Embryonic facial prominence (tissue), 1 donor: ENCODE measurements at regions not wholly inside any gene's neighbourhood (a gene's known extent, or its start where the extent isn't known, plus 50 kb on each side); places are given as distances from the start of the nearest gene placed in this dataset.
A peak's percentile ranks its signal among the peaks of the same experiment; 100 is the strongest.

ENCODE experiments used
- DNase-seq: peaks from one replicate; pipeline ENCODE4 v3.0.0-alpha.2; 2016; ENCODE audit errors: extremely low spot score

- DNase-seq, result no peak
Observed at GRCh38 chr17:79422236-79422635, 188.6 kb downstream of the RBFOX3 start.

DNA sequence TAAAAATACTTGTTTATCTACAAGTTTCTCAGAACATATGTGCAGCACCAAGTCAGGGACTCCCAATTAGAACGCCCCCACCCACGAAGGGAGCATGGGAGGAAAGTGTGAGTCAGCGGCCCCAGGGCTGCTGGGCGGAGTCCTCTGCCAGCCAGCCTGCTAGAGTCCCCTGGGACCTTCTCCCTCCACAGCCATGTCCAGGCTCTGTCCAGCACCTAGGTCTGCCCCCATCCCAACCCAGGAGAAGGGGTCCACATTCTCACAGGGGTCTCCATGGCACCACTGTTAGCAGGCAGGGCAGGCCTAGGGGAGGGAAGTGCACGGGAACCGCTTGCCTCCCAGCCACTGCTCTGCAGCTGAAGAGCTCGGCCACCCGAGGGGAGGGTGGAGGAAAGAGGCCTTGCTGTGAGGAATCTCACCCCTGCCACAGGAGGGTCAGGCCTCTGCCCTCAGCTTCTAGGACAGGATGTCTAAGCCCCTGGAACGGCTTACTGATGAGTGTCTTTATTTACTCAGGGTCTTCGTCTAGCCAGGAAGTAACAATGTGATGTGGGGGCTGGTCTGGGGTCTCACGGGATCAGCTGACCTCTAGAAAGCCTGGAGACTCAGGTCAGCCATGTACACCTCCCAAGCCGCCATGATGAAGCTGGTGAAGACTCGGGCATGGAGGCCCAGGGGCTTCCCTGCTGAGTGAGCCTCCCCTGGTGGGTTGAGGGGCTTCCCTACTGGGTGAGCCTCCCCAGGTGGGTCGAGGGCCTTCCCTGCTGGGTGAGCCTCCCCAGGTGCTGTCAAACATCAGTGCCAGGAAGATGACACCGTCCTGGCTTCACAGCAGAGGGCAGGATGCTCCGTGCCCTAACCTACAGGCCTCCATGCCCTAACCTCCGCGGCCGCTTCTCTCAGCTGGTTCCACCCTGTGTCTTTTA, 190.3 kb downstream of the RBFOX3 start:
- DNase-seq, result peak; percentile 8

DNA sequence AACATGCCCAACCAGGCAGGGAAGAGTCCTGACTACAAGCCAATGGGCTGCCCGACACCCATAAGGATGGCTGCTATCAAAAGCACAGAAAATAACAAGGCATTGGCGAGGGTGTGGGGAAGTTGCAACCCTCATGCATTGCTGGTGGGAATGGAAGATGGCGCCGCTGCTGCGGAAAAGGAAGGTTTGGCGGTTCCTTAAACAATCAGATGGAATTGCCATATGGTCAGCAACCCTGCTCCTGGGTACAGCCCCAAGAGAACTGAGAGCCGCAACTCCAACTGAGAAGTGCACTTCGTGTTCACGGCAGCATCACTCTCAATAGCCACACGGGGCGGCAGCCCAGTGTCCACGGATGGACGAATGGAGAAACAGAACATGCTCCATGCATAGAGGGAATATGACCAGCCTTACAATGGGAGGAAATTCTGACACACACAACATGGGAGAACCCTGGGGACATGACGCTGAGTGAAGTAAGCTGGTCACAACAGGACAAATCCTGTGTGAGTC, 193.3 kb downstream of the RBFOX3 start:
- DNase-seq, result no peak

GRCh38 chr17:79415909-79416308, 194.9 kb downstream of the RBFOX3 start:
- DNase-seq, result no peak

DNA sequence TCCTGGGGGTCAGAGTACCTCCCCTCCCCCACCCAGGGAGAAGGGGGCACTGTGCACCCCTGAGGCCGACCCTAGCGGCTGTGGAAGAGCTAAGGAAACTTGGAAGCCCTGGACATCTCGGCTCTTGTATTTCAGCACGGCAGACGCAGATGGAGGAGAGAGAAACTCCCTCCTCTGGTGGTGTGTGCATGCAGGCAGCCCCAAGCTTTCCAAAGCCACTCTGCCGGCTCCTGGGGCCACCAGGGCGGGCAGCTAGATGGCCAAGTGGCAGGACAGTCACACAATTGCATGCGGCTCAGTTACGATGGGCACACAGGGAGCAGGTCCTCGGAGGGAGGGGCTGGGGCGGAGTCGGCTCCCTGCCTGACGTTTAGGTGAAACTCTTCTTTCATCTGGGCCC, 195.5 kb downstream of the RBFOX3 start:
- no peak for DNase-seq

DNA sequence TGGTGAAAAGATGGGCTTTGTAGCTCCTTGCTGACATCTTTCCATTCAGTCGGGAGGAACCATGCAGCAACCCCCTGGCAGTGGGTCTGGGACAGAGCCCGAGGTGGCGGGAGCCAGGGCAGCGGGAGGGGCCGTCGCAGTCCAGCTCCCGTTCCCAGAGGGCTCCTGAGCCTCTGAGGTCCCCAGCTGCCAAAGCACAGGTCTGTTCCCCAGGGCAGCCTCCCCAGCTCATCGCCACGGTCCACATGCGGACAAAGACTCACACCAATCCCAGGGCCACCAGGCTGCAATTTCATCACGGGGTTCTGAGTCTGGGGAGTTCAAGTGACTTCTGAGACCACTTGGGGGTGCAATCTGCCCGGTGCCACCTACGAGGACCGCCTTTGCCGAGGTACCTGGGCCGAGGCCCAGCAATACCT, 196.0 kb downstream of the RBFOX3 start:
- DNase-seq, result no peak

DNA sequence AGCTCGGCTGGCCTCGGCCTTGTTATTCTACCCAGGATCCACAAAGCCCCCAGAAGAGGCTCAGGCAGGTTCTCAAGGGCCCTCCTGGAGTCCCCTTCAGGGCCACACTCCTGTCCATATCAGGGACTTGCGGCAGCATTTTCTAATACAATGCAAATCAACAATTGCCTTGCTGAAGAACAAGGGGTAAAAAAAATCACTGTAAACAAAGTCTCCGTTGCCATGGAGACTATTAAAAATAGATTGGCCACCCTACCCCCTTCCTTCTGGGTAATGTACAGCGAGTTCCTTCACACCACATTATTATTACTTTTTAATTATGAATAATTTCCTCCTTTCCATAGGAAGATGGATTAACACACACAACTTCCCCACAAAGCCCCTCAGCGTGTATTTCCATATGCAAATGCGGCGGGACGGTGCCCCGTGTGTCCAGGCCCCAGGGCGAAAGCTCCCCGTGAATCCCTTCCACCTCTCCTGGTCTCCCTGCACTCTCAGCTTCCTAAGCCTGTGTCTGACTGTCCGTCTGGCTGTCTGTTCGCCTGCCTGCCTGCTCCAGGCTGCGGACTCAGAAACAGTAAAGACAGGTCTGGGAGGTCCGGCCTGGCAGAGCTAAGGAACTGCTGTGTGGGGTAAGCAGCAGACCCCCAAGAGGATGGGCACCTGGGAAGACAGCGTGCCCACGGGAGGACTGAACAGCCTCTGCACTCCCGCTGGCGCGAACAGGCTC, 196.6 kb downstream of the RBFOX3 start:
- DNase-seq, result no peak

GRCh38 chr17:79413611-79414010, 197.2 kb downstream of the RBFOX3 start:
- DNase-seq, result no peak

GRCh38 chr17:79412886-79413390, 197.9 kb downstream of the RBFOX3 start:
- no peak for DNase-seq

DNA sequence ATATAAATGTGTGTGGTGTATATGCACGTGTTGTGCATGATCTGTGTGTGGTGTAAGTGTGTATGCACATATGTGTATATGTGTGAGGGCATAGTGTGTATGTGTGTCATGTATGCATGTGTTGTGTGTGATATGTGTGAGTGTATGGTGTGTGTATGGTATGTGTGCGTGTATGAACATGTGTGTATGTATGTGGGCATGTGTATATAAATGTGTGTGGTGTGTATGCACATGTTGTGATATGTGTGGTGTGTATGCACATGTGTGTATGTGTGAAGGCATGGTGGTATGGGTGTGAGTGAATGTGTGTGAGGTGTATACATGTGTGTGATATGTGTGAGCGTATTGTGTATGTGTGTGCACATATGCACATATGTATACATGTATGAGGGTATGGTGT, 198.7 kb downstream of the RBFOX3 start:
- DNase-seq, result no peak

- no peak for DNase-seq
Observed at GRCh38 chr17:79411419-79411818, 199.4 kb downstream of the RBFOX3 start.

DNA sequence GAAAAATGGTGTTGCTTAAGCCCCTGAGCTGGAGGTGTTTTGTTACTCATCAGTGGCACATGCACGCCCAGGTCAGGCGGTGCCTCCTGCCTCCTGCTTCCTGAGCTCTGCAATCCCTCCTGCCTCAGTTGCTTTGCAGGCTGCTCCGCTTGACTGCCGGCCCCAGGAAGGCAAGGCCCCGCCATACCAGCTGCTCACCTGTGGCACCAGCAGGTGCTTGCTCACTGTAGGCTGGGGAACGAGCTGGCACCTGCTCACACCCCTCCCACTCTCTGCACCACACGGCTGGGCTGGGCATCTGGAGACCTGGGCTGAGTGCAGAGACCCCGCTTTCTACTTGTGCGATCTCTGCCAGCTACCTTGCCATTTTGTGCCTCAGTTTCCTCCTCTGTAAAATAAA, 200.2 kb downstream of the RBFOX3 start:
- DNase-seq, result no peak

DNA sequence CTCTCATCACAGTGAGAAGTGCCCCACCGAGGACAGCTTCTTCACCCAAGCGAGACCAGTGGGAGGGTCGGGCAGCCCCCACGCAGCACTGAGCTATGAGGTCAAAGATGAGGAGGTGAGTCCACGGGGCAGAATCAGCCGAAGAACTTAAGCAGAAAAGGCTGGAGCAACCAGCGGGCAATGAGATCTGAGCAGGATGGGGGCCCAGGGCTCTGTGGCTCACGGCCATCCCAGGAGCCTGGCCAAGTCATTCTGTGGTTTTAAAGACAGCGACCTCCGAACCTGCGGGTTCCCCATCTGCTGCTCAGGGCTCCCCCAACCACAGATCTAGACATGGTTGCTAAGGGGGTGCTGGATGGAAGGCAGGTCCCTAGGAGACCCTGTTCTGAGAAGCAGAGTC, 202.6 kb downstream of the RBFOX3 start:
- no peak for DNase-seq

GRCh38 chr17:79407385-79407784, 203.5 kb downstream of the RBFOX3 start:
- DNase-seq, result no peak

DNA sequence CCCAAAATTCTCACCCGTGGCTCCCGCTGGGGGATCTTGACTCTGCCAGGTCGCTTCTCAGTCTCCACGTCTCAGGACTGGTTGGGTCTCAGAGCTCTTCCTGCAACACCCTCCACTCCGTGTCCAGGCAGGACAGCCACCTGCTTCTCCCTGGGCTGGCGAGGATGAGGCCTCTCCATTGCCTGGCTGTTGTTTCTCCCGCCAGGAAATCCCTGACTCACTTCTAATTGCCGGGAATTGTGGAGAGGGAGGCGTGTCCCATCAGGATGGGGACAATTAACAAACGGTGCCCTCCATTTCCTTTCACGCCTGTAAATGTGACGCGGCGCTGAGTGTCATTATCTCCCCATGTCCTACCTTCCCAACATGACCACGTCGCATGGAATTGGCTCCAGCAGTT, 204.5 kb downstream of the RBFOX3 start:
- DNase-seq, result no peak

DNA sequence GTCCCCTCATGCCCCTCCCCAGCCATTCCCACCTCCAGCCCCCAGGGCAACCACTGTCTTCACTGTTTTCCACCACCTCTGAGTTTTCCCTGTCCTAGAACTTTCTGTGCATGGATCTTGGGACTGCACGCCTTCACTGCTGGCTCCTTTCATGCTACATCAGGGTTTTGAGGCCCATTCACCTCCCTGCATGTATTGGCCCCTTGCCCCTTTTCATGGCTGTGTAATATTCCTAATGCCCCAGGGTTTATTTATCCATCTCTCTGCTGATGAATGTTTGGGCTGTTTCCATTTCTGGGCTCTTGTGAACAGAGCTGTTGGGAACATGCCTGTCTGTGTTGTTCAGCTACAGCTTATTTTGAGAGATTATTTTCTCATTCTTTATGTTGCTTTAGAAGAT, 205.0 kb downstream of the RBFOX3 start:
- no peak for DNase-seq

GRCh38 chr17:79404136-79404911, 206.5 kb downstream of the RBFOX3 start:
- no peak for DNase-seq

DNA sequence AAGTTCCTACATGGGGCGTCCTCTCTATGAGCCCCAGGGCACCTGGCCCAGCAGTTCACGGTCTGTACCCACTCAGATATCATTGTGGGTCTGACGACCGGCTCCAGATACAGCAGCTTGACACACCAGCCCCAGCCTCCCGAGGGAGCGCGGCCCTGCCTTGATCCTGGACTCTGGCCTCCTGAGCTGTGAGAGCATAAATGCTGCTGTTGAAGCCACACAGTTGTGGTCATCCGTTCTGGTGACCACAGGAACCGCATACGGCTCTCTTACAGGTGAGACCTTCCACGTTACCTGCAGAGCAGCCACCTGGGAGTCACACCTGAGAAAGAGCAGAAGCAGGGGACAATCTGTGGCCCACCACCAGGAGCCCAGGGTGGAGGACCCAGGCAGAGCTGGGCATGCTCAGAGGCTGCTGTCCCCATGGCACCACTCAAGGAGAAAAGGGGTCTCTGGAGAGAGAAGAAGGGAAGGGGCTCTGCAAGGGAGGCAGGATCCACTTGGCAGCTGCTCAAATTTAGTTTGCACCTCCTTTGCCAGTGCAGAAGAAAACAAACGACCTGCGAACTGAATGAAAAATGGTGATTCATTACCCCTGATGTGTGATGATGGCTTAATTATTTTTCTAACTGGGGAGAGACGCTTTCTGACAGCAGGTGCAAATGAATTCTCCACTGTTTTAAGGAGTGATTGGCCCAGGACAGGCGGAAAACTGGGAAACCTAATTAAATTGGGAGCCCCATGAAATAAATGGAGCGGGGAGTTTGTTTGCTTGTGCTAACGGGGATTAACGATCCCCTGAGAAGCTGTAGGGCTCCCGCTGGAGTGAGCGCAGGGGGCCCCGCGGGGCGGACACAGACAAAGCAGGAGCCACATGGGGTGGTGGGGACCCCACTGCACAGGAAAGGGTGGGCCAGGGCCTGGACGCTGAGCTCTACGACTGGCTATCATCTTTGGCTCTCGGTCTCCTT, 208.9 kb downstream of the RBFOX3 start:
- DNase-seq, result no peak

DNA sequence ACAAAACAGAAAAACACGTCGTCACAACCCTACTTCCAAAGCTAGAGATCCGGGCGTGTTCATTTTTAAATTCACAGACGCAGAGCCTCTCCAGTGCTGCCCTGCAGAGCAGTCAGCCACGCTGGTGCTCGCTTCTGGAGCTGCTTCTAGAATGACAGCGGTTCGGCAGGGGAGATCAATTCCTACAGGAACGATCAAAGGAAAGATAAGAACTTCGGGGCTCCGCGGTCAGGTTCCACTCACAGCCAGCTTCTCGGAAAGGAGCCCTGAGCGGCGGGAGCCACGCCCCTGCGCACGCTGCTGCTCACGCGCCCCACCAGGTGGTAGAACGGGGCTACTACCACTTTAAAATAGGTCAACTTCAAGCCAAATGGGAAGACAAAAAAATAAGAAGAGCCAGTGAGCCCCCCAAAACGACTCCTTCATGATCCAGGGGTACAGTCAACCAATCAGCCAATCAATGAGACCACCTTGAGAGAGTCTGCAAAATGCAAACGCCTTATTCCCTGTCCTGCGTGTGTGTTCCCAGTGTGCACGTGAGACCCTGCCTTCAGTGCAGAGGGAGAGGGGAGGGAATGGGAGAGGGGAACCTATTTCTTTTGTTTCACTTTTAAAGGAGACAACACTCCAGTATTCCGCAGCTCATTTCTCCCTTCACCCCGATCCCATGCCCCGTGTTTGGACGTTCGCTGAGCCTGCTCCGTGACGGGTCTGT, 209.7 kb downstream of the RBFOX3 start:
- DNase-seq, result no peak

DNA sequence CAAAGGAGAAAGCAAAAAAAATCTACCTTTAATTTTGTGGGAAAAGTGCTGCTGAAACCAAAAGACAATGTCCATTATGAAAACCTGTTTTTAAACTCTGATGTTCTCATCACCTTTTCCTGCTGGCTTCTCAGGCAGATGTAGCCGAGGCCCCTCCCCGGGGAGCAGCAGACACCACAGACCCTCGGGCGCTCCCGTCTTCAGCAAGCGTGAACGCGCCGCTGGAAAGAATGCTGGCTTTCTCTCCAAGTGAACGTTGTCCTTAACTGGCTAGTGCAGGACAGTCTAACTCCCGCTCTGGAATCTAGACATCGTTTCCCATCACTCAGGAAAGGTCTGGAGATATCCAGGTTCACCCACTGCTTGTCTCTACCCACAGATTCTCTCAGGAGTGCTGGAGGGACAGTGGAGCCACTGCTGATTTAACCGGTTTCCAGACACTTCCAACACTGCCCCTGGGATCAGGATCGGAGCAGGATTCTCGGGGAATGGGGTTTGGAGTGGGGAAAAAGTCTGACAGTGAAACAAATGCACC, 211.2 kb downstream of the RBFOX3 start:
- no peak for DNase-seq
